OCI-LY1 (cell line): ENCODE measurements at regions not wholly inside any gene's neighbourhood (a gene's known extent, or its start where the extent isn't known, plus 50 kb on each side); places are given as distances from the start of the nearest gene placed in this dataset.

Experiments used
- H2AFZ ChIP-seq: fragments of 200-600 bp; sonication (generic), shearing (Covaris generic); 2 replicates; pipeline ENCODE4 v1.6.0; 2014; ENCODE audit warnings: antibody characterized with exemption, mild to moderate bottlenecking, low read length
- H3F3A ChIP-seq: fragments of 200-600 bp; sonication (generic), shearing (Covaris generic); 2 replicates; pipeline ENCODE4 v1.6.0; 2014; ENCODE audit warnings: mild to moderate bottlenecking, antibody characterized with exemption, low read length, moderate library complexity; ENCODE audit not compliant: insufficient read depth
- H3K27ac ChIP-seq: fragments of 200-600 bp; sonication (generic); 2 replicates; pipeline ENCODE4 v1.5.1; 2014; ENCODE audit warnings: low read length, mixed run types, mild to moderate bottlenecking, low read depth; ENCODE audit not compliant: poor library complexity, severe bottlenecking
- H3K27me3 ChIP-seq: fragments of 200-600 bp; sonication (generic); 2 replicates; pipeline ENCODE4 v1.6.0; 2014; ENCODE audit warnings: antibody characterized with exemption, mild to moderate bottlenecking, low read length, moderate library complexity; ENCODE audit not compliant: insufficient read depth
- H3K36me3 ChIP-seq: fragments of 200-600 bp; sonication (generic); 2 replicates; pipeline ENCODE4 v1.6.1; 2014; ENCODE audit warnings: mild to moderate bottlenecking, antibody characterized with exemption, low read length, moderate library complexity, mixed read lengths; ENCODE audit not compliant: insufficient read depth
- H3K4me1 ChIP-seq: fragments of 200-600 bp; sonication (generic); 2 replicates; pipeline ENCODE4 v1.5.1; 2014; ENCODE audit warnings: mild to moderate bottlenecking, low read length, moderate library complexity; ENCODE audit not compliant: insufficient read depth, severe bottlenecking
- H3K4me2 ChIP-seq: fragments of 200-600 bp; sonication (generic), shearing (Covaris generic); 2 replicates; pipeline ENCODE4 v1.6.1; 2014; ENCODE audit warnings: low read length
- H3K4me3 ChIP-seq: fragments of 200-600 bp; sonication (generic); 2 replicates; pipeline ENCODE4 v1.5.1; 2014; ENCODE audit warnings: low read length, low read depth, mild to moderate bottlenecking, mixed read lengths; ENCODE audit not compliant: poor library complexity, severe bottlenecking
- H3K79me2 ChIP-seq: fragments of 200-600 bp; shearing (Covaris generic); 2 replicates; pipeline ENCODE4 v1.6.1; 2016; ENCODE audit warnings: mixed run types, low read length, mixed read lengths; ENCODE audit not compliant: insufficient read depth
- H3K9ac ChIP-seq: fragments of 200-600 bp; sonication (generic), shearing (Covaris generic); 2 replicates; pipeline ENCODE4 v1.6.1; 2014; ENCODE audit warnings: mild to moderate bottlenecking, low read length, mixed read lengths
- H3K9me2 ChIP-seq: fragments of 200-600 bp; sonication (generic), shearing (Covaris generic); 2 replicates; pipeline ENCODE4 v1.6.1; 2014; ENCODE audit warnings: low read depth, mild to moderate bottlenecking, low read length, mixed read lengths
- H3K9me3 ChIP-seq: fragments of 200-600 bp; shearing (Covaris generic); 2 replicates; pipeline ENCODE4 v1.6.1; 2014; ENCODE audit warnings: low read length, mixed read lengths
- H4K20me1 ChIP-seq: fragments of 200-600 bp; sonication (generic), shearing (Covaris generic); 2 replicates; pipeline ENCODE4 v1.6.0; 2016; ENCODE audit warnings: mild to moderate bottlenecking, low read length; ENCODE audit not compliant: insufficient read depth
- EZH2 ChIP-seq: fragments of 200-600 bp; sonication (generic), shearing (Covaris generic); IDR thresholded peaks from 2 replicates; pipeline ENCODE4 v1.8.0; 2017; ENCODE audit warnings: borderline replicate concordance, mixed run types, mild to moderate bottlenecking, antibody characterized with exemption, low read length, moderate library complexity, mixed read lengths
- TF ChIP-seq, protein P1 (sequence below): fragments of 200-600 bp; sonication (generic), shearing (Covaris generic); IDR thresholded peaks from 2 replicates; pipeline ENCODE4 v1.5.1; 2017; ENCODE audit warnings: mild to moderate bottlenecking, antibody characterized with exemption, low read length, moderate library complexity, mixed read lengths

DNA sequence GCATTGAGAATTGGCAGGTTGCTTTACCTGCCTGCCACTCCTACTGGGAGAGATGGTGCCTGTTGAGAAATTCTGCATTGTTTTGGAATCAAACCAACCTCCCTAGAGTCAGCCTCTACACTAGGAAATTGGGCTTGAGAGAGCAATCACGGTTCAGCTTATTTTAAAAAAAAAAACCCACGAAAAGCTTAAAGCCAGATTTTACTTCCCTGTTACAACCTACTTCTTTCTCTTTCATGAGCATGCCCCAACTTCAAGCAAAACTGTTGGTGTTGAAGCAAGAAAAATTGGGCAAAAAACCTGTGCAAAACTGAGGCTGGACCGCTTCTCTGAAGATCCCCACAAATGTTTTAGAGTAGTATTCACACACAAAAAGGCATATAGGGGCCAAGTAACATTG lies 134.6 kb upstream of the ZEB2 start:
- Histone ChIP-seq H3K4me2 (no peak overlapping the region), H2AFZ (peak overlapping the region; percentile 78; the same call in 1 of the 2 replicates), H3K9me2 (no peaks in the 10 kb centered on the region), H3K9me3 (no peaks in the 10 kb centered on the region), H3K79me2 (no peaks in the 10 kb centered on the region), H4K20me1 (no peaks in the 10 kb centered on the region), H3K9ac (no peak overlapping the region), H3K36me3 (no peaks in the 10 kb centered on the region), H3K4me1 (peaks cover 7% of the 10 kb centered on the region), H3K27me3 (no peaks in the 10 kb centered on the region), H3K4me3 (no peak overlapping the region), H3F3A (no peaks in the 10 kb centered on the region), H3K27ac (no peak overlapping the region)
- TF ChIP-seq, protein P1, sequence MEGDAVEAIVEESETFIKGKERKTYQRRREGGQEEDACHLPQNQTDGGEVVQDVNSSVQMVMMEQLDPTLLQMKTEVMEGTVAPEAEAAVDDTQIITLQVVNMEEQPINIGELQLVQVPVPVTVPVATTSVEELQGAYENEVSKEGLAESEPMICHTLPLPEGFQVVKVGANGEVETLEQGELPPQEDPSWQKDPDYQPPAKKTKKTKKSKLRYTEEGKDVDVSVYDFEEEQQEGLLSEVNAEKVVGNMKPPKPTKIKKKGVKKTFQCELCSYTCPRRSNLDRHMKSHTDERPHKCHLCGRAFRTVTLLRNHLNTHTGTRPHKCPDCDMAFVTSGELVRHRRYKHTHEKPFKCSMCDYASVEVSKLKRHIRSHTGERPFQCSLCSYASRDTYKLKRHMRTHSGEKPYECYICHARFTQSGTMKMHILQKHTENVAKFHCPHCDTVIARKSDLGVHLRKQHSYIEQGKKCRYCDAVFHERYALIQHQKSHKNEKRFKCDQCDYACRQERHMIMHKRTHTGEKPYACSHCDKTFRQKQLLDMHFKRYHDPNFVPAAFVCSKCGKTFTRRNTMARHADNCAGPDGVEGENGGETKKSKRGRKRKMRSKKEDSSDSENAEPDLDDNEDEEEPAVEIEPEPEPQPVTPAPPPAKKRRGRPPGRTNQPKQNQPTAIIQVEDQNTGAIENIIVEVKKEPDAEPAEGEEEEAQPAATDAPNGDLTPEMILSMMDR, result no peak
- no peak for TF ChIP-seq EZH2

DNA sequence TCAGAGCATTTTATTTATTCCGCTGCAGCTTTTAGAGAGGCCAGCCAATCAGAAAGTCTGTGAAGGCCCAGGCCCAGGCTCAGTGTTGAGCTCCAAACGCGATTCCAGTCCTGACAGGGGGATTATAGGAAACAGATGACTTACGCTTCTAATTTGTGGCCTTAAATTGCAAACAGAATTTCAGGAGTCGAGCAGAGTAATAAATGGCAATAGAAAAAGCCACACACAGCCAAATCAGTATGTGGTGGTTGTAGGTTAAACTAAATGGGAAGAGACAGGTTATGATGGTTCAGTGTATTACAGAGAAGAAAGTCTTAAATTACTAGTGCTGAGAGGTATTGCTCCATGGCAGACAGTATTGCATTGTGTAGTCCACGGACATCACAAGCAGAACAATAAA lies 131.0 kb upstream of the ZEB2 start:
- Histone ChIP-seq H3K27me3 (no peaks in the 10 kb centered on the region), H3K36me3 (no peaks in the 10 kb centered on the region), H3F3A (no peaks in the 10 kb centered on the region), H3K4me3 (no peak overlapping the region), H3K9me2 (no peaks in the 10 kb centered on the region), H2AFZ (no peak overlapping the region), H4K20me1 (no peaks in the 10 kb centered on the region), H3K4me1 (peaks cover 7% of the 10 kb centered on the region), H3K9me3 (no peaks in the 10 kb centered on the region), H3K27ac (no peak overlapping the region), H3K4me2 (no peak overlapping the region), H3K79me2 (no peaks in the 10 kb centered on the region), H3K9ac (no peak overlapping the region)
- TF ChIP-seq, protein P1, result no peak
- TF ChIP-seq EZH2, result no peak

DNA sequence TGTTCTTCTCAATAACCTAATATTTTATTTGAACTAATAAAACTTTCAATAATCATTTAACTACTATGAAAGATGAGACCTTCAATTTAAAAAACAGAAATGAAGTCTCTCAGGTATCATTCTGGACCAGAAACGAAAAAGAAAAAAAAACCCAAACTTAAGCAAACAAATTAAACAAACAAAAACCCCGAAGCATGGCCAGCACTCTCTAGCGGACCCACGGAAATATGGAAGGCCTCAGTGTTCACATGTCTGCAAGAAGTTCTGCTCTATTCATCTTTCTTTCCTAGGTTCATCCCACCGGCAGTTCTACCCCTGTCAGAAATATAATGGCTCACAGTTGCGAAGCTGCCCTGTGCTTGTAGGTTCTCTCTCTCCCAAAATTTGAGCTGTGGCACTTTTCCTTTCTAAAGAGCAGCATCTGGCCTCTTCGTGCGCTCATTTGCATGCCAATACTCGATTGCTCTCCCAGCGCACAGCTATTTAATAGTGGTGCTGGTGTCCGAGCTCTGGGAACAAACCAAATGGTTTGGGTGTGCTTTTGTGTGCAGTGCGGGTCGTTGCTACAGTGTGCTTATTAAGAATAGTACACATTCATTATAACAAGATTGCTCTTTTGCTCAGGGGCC lies 129.0 kb upstream of the ZEB2 start:
- H4K20me1 ChIP-seq, result no peaks in the 10 kb centered on the region
- no peak overlapping the region for H3K27ac ChIP-seq
- no peak overlapping the region for H2AFZ ChIP-seq
- H3K9ac ChIP-seq, result no peak overlapping the region
- H3K9me3 ChIP-seq, result no peaks in the 10 kb centered on the region
- H3K4me2 ChIP-seq, result no peak overlapping the region
- H3K27me3 ChIP-seq, result no peaks in the 10 kb centered on the region
- no peaks in the 10 kb centered on the region for H3F3A ChIP-seq
- H3K4me1 ChIP-seq, result no peaks in the 10 kb centered on the region
- H3K9me2 ChIP-seq, result no peaks in the 10 kb centered on the region
- H3K79me2 ChIP-seq, result no peaks in the 10 kb centered on the region
- no peaks in the 10 kb centered on the region for H3K36me3 ChIP-seq
- no peak for TF ChIP-seq EZH2
- TF ChIP-seq, protein P1, result no peak
- H3K4me3 ChIP-seq, result no peak overlapping the region
